Naive thymus-derived CD4-positive, alpha-beta T cell (primary cell): ENCODE measurements at regions not wholly inside any gene's neighbourhood (a gene's known extent, or its start where the extent isn't known, plus 50 kb on each side); places are given as distances from the start of the nearest gene placed in this dataset.

Experiments
- ATAC-seq: fragments of 150-1000 bp; cut with Tn5 transposase; 2 replicates; pipeline ENCODE4 v1.10.0; 2021; ENCODE audit warnings: mild to moderate bottlenecking, moderate library complexity
- CTCF ChIA-PET: fragments of 350-600 bp; sonication (Branson Sonifier 250); formaldehyde crosslinking; loops from one replicate; lab custom pipeline; 2021; ENCODE audit warnings: antibody characterized with exemption; lab: Charles Lee
- POLR2A ChIA-PET: fragments of 350-600 bp; sonication (Branson Sonifier 250); formaldehyde crosslinking; loops from one replicate; lab custom pipeline; 2021; ENCODE audit warnings: antibody characterized with exemption, inconsistent platforms; lab: Charles Lee
- DNase-seq, 9 donors: peaks; one replicate each; pipeline versions ENCODE4 v3.0.0 to v3.0.0-alpha.2; 2020 to 2022; ENCODE audit warnings: mixed read lengths in 1 of 9
- H3K27ac ChIP-seq: one replicate; pipeline ENCODE4 v1.7.0; 2013; ENCODE audit warnings: mild to moderate bottlenecking, low read depth, low read length, moderate library complexity
- H3K27me3 ChIP-seq, 2 donors: one replicate each; pipeline ENCODE4 v1.7.0; 2013; ENCODE audit warnings: low read length in 2 of 2, mild to moderate bottlenecking in 2 of 2, moderate library complexity in 2 of 2; ENCODE audit not compliant: control insufficient read depth in 2 of 2, insufficient read depth in 2 of 2
- H3K36me3 ChIP-seq, 3 experiments: 1 replicate in 2 of 3; 2 replicates in 1 of 3; pipeline ENCODE4 v1.7.0; 2013; ENCODE audit warnings: low read length in 3 of 3, mild to moderate bottlenecking in 3 of 3, moderate library complexity in 1 of 3; ENCODE audit not compliant: insufficient read depth in 3 of 3, control insufficient read depth in 2 of 3
- H3K4me1 ChIP-seq, 2 donors: one replicate each; pipeline ENCODE4 v1.7.0; 2013; ENCODE audit warnings: low read length in 2 of 2, mild to moderate bottlenecking in 2 of 2, moderate library complexity in 1 of 2; ENCODE audit not compliant: control insufficient read depth in 2 of 2, insufficient read depth in 2 of 2
- H3K4me3 ChIP-seq: 2 replicates; pipeline ENCODE4 v1.7.0; 2013; ENCODE audit warnings: mild to moderate bottlenecking, low read length
- H3K9me3 ChIP-seq, 3 experiments: 1 replicate in 2 of 3; 2 replicates in 1 of 3; pipeline ENCODE4 v1.7.0; 2013; ENCODE audit warnings: low read length in 3 of 3; ENCODE audit not compliant: control insufficient read depth in 2 of 3
- H3K27ac Mint-ChIP-seq, 9 donors: one replicate each; pipeline ENCODE4 v1.8.0; 2020 to 2022; ENCODE audit warnings: mixed read lengths in 9 of 9, mild to moderate bottlenecking in 8 of 9, moderate library complexity in 5 of 9, inconsistent platforms in 2 of 9
- H3K27me3 Mint-ChIP-seq, 5 donors: one replicate each; pipeline ENCODE4 v1.8.0; 2021 to 2022; ENCODE audit warnings: mixed read lengths in 5 of 5, mild to moderate bottlenecking in 1 of 5
- H3K36me3 Mint-ChIP-seq, 5 donors: one replicate each; pipeline ENCODE4 v1.8.0; 2020 to 2022; ENCODE audit warnings: mixed read lengths in 5 of 5, mild to moderate bottlenecking in 3 of 5, inconsistent platforms in 1 of 5
- H3K4me1 Mint-ChIP-seq, 7 donors: one replicate each; pipeline ENCODE4 v1.8.0; 2020 to 2022; ENCODE audit warnings: mixed read lengths in 7 of 7, mild to moderate bottlenecking in 3 of 7, inconsistent platforms in 1 of 7
- H3K4me3 Mint-ChIP-seq, 10 donors: one replicate each; pipeline ENCODE4 v1.8.0; 2020 to 2022; ENCODE audit warnings: mild to moderate bottlenecking in 10 of 10, mixed read lengths in 10 of 10, moderate library complexity in 6 of 10, inconsistent platforms in 2 of 10
- H3K9me3 Mint-ChIP-seq, 11 donors: one replicate each; pipeline ENCODE4 v1.8.0; 2020 to 2022; ENCODE audit warnings: mixed read lengths in 11 of 11, mild to moderate bottlenecking in 4 of 11, inconsistent platforms in 1 of 11, moderate library complexity in 1 of 11
- intact Hi-C, 2 donors: fragments of 100-400 bp; cut with micrococcal nuclease; formaldehyde crosslinking; loops; one replicate each; pipeline ENCODE4 v1.15.1; 2023

- H3K9me3 ChIP-seq: no peaks in the 10 kb centered on the region
- peaks cover 0 to 66% (median 3%) of the 10 kb centered on the region in 5 donors for H3K27me3 Mint-ChIP-seq
- ATAC-seq: no peak
- peaks cover 0 to 2% (median 0%) of the 10 kb centered on the region in 11 donors for H3K9me3 Mint-ChIP-seq
- no peak overlapping the region for H3K27ac Mint-ChIP-seq
- ChIA-PET POLR2A (no interaction called here), CTCF (no interaction called here)
- no peaks in the 10 kb centered on the region for H3K27me3 ChIP-seq
- H3K4me1 ChIP-seq: no peaks in the 10 kb centered on the region
- H3K36me3 Mint-ChIP-seq: peaks cover 0 to 3% (median 0%) of the 10 kb centered on the region in 5 donors
- H3K4me3 Mint-ChIP-seq: no peak overlapping the region
- intact Hi-C loops: no loop called here
- H3K36me3 ChIP-seq: no peaks in the 10 kb centered on the region
- H3K4me1 Mint-ChIP-seq: peaks cover 0 to 16% (median 5%) of the 10 kb centered on the region in 7 donors
- no peak for DNase-seq
- H3K27ac ChIP-seq: no peak overlapping the region
- no peak overlapping the region for H3K4me3 ChIP-seq
These were observed 86.3 kb upstream of the STEAP1B start for GRCh38 chr7:22586101-22586785.

GRCh38 chr7:22584179-22584578 is 84.2 kb upstream of the STEAP1B start:
- Mint-ChIP-seq H3K36me3 (no peaks in the 10 kb centered on the region), H3K27ac (no peak overlapping the region), H3K4me3 (no peak overlapping the region), H3K27me3 (peaks cover 0 to 60% (median 0%) of the 10 kb centered on the region in 5 donors), H3K4me1 (peaks cover 0 to 15% (median 5%) of the 10 kb centered on the region in 7 donors), H3K9me3 (peaks cover 0 to 3% (median 0%) of the 10 kb centered on the region in 11 donors)
- ChIA-PET POLR2A (interaction anchor here (0.6 kb wide), 1 partner anchor 1115 kb away, joined by 3 read pairs; no protein-coding TSS in a partner anchor), CTCF (no interaction called here)
- Histone ChIP-seq H3K9me3 (no peaks in the 10 kb centered on the region), H3K27me3 (no peaks in the 10 kb centered on the region), H3K36me3 (no peaks in the 10 kb centered on the region), H3K27ac (no peak overlapping the region), H3K4me3 (no peak overlapping the region), H3K4me1 (no peaks in the 10 kb centered on the region)
- DNase-seq (no peak), ATAC-seq (no peak)
- intact Hi-C loops: no loop called here

- H3K9me3 Mint-ChIP-seq: peaks cover 0 to 3% (median 0%) of the 10 kb centered on the region in 11 donors
- Histone ChIP-seq H3K27ac (no peak overlapping the region), H3K27me3 (no peaks in the 10 kb centered on the region), H3K4me1 (no peaks in the 10 kb centered on the region), H3K36me3 (no peaks in the 10 kb centered on the region), H3K4me3 (no peak overlapping the region), H3K9me3 (no peaks in the 10 kb centered on the region)
- CTCF ChIA-PET: interaction anchor here (0.6 kb wide), 1 partner anchor 27 kb away, joined by 3 read pairs; no protein-coding TSS in a partner anchor
- H3K4me1 Mint-ChIP-seq: peaks cover 0 to 13% (median 5%) of the 10 kb centered on the region in 7 donors
- no peak overlapping the region for H3K27ac Mint-ChIP-seq
- no peaks in the 10 kb centered on the region for H3K36me3 Mint-ChIP-seq
- H3K4me3 Mint-ChIP-seq: no peak overlapping the region
- POLR2A ChIA-PET: no interaction called here
- peaks cover 0 to 56% (median 0%) of the 10 kb centered on the region in 5 donors for H3K27me3 Mint-ChIP-seq
- DNase-seq (no peak), ATAC-seq (no peak)
- intact Hi-C loops: no loop called here
These were observed 83.1 kb upstream of the STEAP1B start for GRCh38 chr7:22582863-22583622.

DNA sequence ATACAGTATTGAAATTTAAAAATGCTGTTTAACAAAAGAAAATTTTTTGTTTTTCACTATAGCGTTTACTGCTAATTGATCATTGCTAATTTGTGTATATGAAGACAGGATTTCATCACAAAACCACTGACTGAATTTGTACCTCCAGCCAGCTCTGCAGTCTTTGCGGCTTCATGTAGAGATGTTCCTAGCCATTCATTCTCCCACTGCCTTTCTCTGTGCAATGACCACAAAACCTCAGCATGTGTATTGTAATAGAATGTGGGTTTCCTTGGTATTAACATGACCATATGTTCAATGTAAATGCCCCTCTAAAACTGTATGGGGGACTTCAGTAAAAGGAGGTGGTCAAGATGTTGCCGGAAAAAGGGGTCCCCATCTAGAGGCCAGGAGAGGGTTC is 81.1 kb upstream of the STEAP1B start:
- no peaks in the 10 kb centered on the region for H3K27me3 ChIP-seq
- no peak overlapping the region for H3K4me3 ChIP-seq
- peaks cover 0 to 1% (median 0%) of the 10 kb centered on the region in 5 donors for H3K36me3 Mint-ChIP-seq
- no peak for DNase-seq
- peaks cover 0 to 55% (median 6%) of the 10 kb centered on the region in 5 donors for H3K27me3 Mint-ChIP-seq
- H3K36me3 ChIP-seq: no peaks in the 10 kb centered on the region
- ATAC-seq: no peak
- H3K4me3 Mint-ChIP-seq: no peak overlapping the region
- intact Hi-C loops: no loop called here
- H3K4me1 ChIP-seq: no peaks in the 10 kb centered on the region
- no peak overlapping the region for H3K27ac Mint-ChIP-seq
- ChIA-PET POLR2A (no interaction called here), CTCF (interaction anchor here (0.9 to 1.3 kb wide), 2 partner anchors 21 to 475 kb away, joined by 3 read pairs; no protein-coding TSS in a partner anchor)
- H3K9me3 Mint-ChIP-seq: peaks cover 0 to 3% (median 0%) of the 10 kb centered on the region in 11 donors
- peaks cover 0 to 5% (median 0%) of the 10 kb centered on the region in 7 donors for H3K4me1 Mint-ChIP-seq
- H3K9me3 ChIP-seq: no peaks in the 10 kb centered on the region
- H3K27ac ChIP-seq: no peak overlapping the region

- no peak overlapping the region for H3K27ac Mint-ChIP-seq
- DNase-seq (no peak), ATAC-seq (no peak)
- H3K9me3 ChIP-seq: no peaks in the 10 kb centered on the region
- peaks cover 2 to 61% (median 8%) of the 10 kb centered on the region in 5 donors for H3K27me3 Mint-ChIP-seq
- ChIA-PET CTCF (no interaction called here), POLR2A (no interaction called here)
- no peak overlapping the region for H3K4me3 Mint-ChIP-seq
- no peak overlapping the region for H3K27ac ChIP-seq
- H3K9me3 Mint-ChIP-seq: peaks cover 0 to 3% (median 0%) of the 10 kb centered on the region in 11 donors
- no peaks in the 10 kb centered on the region for H3K36me3 ChIP-seq
- no peaks in the 10 kb centered on the region for H3K27me3 ChIP-seq
- H3K4me3 ChIP-seq: no peak overlapping the region
- intact Hi-C loops: no loop called here
- H3K4me1 ChIP-seq: no peaks in the 10 kb centered on the region
- peaks cover 0 to 4% (median 0%) of the 10 kb centered on the region in 5 donors for H3K36me3 Mint-ChIP-seq
- H3K4me1 Mint-ChIP-seq: peaks cover 0 to 9% (median 0%) of the 10 kb centered on the region in 7 donors
These were observed 80.0 kb upstream of the STEAP1B start for GRCh38 chr7:22579961-22580360.

DNA sequence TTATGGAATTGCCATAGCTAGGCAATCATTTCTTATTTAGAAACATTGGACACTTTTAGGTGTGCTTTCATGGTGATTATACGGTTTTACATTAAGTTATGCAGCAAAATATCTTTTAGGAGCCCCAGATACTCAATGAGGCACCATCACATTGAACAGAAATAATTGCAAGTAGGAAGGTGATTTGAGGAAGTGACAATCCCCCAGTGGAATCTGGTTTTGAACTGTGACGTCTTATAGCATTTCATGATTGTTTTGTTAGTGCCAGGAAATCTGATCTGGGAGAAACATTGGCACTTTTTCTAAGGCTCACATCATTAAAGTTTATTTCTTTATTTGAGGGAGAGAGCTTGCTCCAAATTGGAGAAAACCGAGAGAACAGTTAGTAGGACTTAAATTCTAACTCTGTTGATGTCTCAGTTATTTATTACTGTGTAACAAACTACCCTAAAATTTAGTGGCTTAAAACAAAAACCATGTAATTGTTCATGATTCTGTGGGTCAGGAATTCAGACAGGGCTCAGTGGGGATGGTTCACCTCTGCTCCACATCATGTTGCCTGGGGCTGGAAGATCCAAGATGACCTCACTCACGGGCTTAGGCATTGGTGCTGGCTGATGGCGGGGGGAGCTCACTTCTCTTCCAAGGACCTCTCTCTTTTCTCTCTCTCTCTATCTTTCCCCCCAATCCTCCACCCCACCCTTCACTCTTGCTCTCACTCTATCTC is 78.2 kb upstream of the STEAP1B start:
- Histone ChIP-seq H3K36me3 (no peaks in the 10 kb centered on the region), H3K9me3 (no peaks in the 10 kb centered on the region), H3K4me3 (no peak overlapping the region), H3K4me1 (no peaks in the 10 kb centered on the region), H3K27me3 (no peaks in the 10 kb centered on the region), H3K27ac (no peak overlapping the region)
- Mint-ChIP-seq H3K4me3 (no peak overlapping the region), H3K27ac (no peak overlapping the region), H3K27me3 (peaks cover 7 to 58% (median 13%) of the 10 kb centered on the region in 5 donors), H3K4me1 (peaks cover 0 to 10% (median 0%) of the 10 kb centered on the region in 7 donors), H3K9me3 (peaks cover 0 to 3% (median 0%) of the 10 kb centered on the region in 11 donors), H3K36me3 (peaks cover 0 to 5% (median 0%) of the 10 kb centered on the region in 5 donors)
- ChIA-PET CTCF (interaction anchor here (0.9 kb wide), 1 partner anchor 52 kb away, joined by 3 read pairs; no protein-coding TSS in a partner anchor), POLR2A (no interaction called here)
- DNase-seq (no peak), ATAC-seq (no peak)
- intact Hi-C loops: no loop called here
